B cell (primary cell): ENCODE measurements at regions not wholly inside any gene's neighbourhood (a gene's known extent, or its start where the extent isn't known, plus 50 kb on each side); places are given as distances from the start of the nearest gene placed in this dataset.

ENCODE experiments used
- ATAC-seq: fragments of 200-7000 bp; cut with Tn5 transposase; one replicate; pipeline ENCODE4 v1.10.0; 2021; ENCODE audit warnings: low read depth, mild to moderate bottlenecking, moderate number of reproducible peaks, moderate library complexity
- CTCF ChIA-PET: fragments of 350-600 bp; sonication (Branson Sonifier 250); formaldehyde crosslinking; loops from one replicate; lab custom pipeline; 2021; ENCODE audit warnings: antibody characterized with exemption, inconsistent platforms; lab: Charles Lee
- POLR2A ChIA-PET: fragments of 350-600 bp; sonication (Branson Sonifier 250); formaldehyde crosslinking; loops from one replicate; lab custom pipeline; 2021; ENCODE audit warnings: antibody characterized with exemption; lab: Charles Lee
- DNase-seq: peaks from one replicate; pipeline ENCODE4 v3.0.0; 2013
- H2AFZ ChIP-seq: 2 replicates; pipeline ENCODE4 v1.6.1; 2012; ENCODE audit warnings: mild to moderate bottlenecking, low read depth, low read length; ENCODE audit not compliant: insufficient read depth, poor library complexity, severe bottlenecking
- H3K27ac ChIP-seq, 2 donors: 1 replicate in 1 of 2; 2 replicates in 1 of 2; pipeline ENCODE4 v1.5.1; 2012 to 2013; ENCODE audit warnings: low read length in 2 of 2, mild to moderate bottlenecking in 2 of 2, moderate library complexity in 1 of 2
- H3K27me3 ChIP-seq, 4 experiments: fragments of 200-600 bp in 1 of 4; sonication (generic) in 1 of 4; replicated peaks in 1 of 4; 1 replicate in 2 of 4; 2 replicates in 2 of 4; pipeline versions ENCODE4 v1.6.1 to v1.7.0; 2013 to 2016; ENCODE audit warnings: low read length in 3 of 4, mild to moderate bottlenecking in 2 of 4, mixed read lengths in 1 of 4, moderate library complexity in 1 of 4; ENCODE audit not compliant: insufficient read depth in 4 of 4, control insufficient read depth in 3 of 4; ENCODE audit errors: control extremely low read depth in 1 of 4
- H3K36me3 ChIP-seq, 2 experiments: replicated peaks in 1 of 2; 1 replicate in 1 of 2; 2 replicates in 1 of 2; pipeline versions ENCODE4 v1.6.1 to v1.7.1; 2013; ENCODE audit warnings: low read length in 1 of 2; ENCODE audit not compliant: insufficient read depth in 2 of 2, control insufficient read depth in 1 of 2; ENCODE audit errors: control extremely low read depth in 1 of 2, extremely low read depth in 1 of 2
- H3K4me1 ChIP-seq, 2 donors: fragments of 200-600 bp in 1 of 2; sonication (generic) in 1 of 2; 1 replicate in 1 of 2; 2 replicates in 1 of 2; pipeline versions ENCODE4 v1.5.1 to v1.6.1; 2013 to 2017; ENCODE audit warnings: low read length in 2 of 2; ENCODE audit not compliant: control insufficient read depth in 2 of 2, insufficient read depth in 2 of 2
- H3K4me2 ChIP-seq: replicated peaks from 2 replicates; pipeline ENCODE3; 2012; ENCODE audit warnings: mild to moderate bottlenecking, low read depth, low read length; ENCODE audit not compliant: poor library complexity, severe bottlenecking
- H3K4me3 ChIP-seq, 5 experiments: fragments of 200-600 bp in 1 of 5; sonication (generic) in 1 of 5; 1 replicate in 3 of 5; 2 replicates in 2 of 5; pipeline versions ENCODE4 v1.5.1 to v1.7.0; 2011 to 2016; ENCODE audit warnings: low read length in 4 of 5, mild to moderate bottlenecking in 4 of 5, low read depth in 2 of 5, control low read depth in 1 of 5, moderate library complexity in 1 of 5; ENCODE audit not compliant: insufficient read depth in 1 of 5; ENCODE audit errors: control extremely low read depth in 1 of 5, extremely low read depth in 1 of 5
- H3K79me2 ChIP-seq: fragments of 200-600 bp; sonication (generic); one replicate; pipeline ENCODE4 v1.6.0; 2016; ENCODE audit warnings: low read length; ENCODE audit not compliant: control insufficient read depth, insufficient read depth
- H3K9ac ChIP-seq: fragments of 200-600 bp; sonication (generic); 2 replicates; pipeline ENCODE4 v1.6.1; 2017; ENCODE audit warnings: mild to moderate bottlenecking, low read length, moderate library complexity
- H3K9me3 ChIP-seq, 3 donors: one replicate each; pipeline versions ENCODE4 v1.6.1 to v1.7.1; 2013; ENCODE audit warnings: low read length in 2 of 3; ENCODE audit not compliant: control insufficient read depth in 2 of 3, insufficient read depth in 1 of 3; ENCODE audit errors: control extremely low read depth in 1 of 3
- H4K20me1 ChIP-seq: 2 replicates; pipeline ENCODE4 v1.6.0; 2012; ENCODE audit warnings: mild to moderate bottlenecking, low read length; ENCODE audit not compliant: insufficient read depth, control insufficient read depth, poor library complexity, severe bottlenecking
- H3K27ac Mint-ChIP-seq: one replicate; pipeline ENCODE4 v1.8.0; 2021; ENCODE audit warnings: mixed read lengths
- H3K27me3 Mint-ChIP-seq: one replicate; pipeline ENCODE4 v1.8.0; 2021; ENCODE audit warnings: mixed read lengths
- H3K4me1 Mint-ChIP-seq: one replicate; pipeline ENCODE4 v1.8.0; 2021; ENCODE audit warnings: mixed read lengths
- H3K4me3 Mint-ChIP-seq: one replicate; pipeline ENCODE4 v1.8.0; 2021; ENCODE audit warnings: mixed read lengths
- H3K9me3 Mint-ChIP-seq: one replicate; pipeline ENCODE4 v1.8.0; 2022; ENCODE audit warnings: mixed read lengths; ENCODE audit not compliant: insufficient read depth
- CTCF ChIP-seq: fragments of 200-600 bp; IDR thresholded peaks from one replicate; pipeline ENCODE4 v1.8.0; 2022; ENCODE audit warnings: antibody characterized with exemption, mild to moderate bottlenecking
- EZH2 ChIP-seq: IDR thresholded peaks from 2 replicates; pipeline ENCODE4 v1.6.1; 2012; ENCODE audit warnings: borderline replicate concordance, low read depth, mild to moderate bottlenecking, moderate library complexity, low read length; ENCODE audit not compliant: insufficient read depth, poor library complexity, severe bottlenecking
- intact Hi-C: fragments of 100-400 bp; cut with micrococcal nuclease; formaldehyde crosslinking; loops from one replicate; pipeline ENCODE4 v1.10.0; 2022

- Histone ChIP-seq H3K4me1 (no peaks in the 10 kb centered on the region), H3K4me3 (no peak overlapping the region), H3K27ac (no peak overlapping the region), H2AFZ (no peak overlapping the region), H3K9ac (no peak overlapping the region), H3K4me2 (no peak overlapping the region), H3K27me3 (peaks cover 0 to 6% (median 4%) of the 10 kb centered on the region in 4 experiments), H3K79me2 (no peaks in the 10 kb centered on the region), H4K20me1 (no peaks in the 10 kb centered on the region), H3K36me3 (no peaks in the 10 kb centered on the region), H3K9me3 (no peaks in the 10 kb centered on the region)
- ATAC-seq (no peak), DNase-seq (no peak)
- Mint-ChIP-seq H3K27ac (no peak overlapping the region), H3K9me3 (no peaks in the 10 kb centered on the region), H3K4me3 (no peak overlapping the region), H3K27me3 (peaks cover 34% of the 10 kb centered on the region), H3K4me1 (no peaks in the 10 kb centered on the region)
- no peak for TF ChIP-seq CTCF
- no peak for TF ChIP-seq EZH2
- ChIA-PET CTCF (no interaction called here), POLR2A (no interaction called here)
- intact Hi-C loops = no loop called here
Observed at GRCh38 chr18:51438797-51439350, 241.4 kb upstream of the MEX3C start.

- no peaks in the 10 kb centered on the region for H3K79me2 ChIP-seq
- no peaks in the 10 kb centered on the region for H3K4me1 Mint-ChIP-seq
- no peak overlapping the region for H3K4me3 ChIP-seq
- peaks cover 0 to 6% (median 4%) of the 10 kb centered on the region in 4 experiments for H3K27me3 ChIP-seq
- CTCF ChIA-PET = no interaction called here
- intact Hi-C loops = no loop called here
- H2AFZ ChIP-seq = no peak overlapping the region
- POLR2A ChIA-PET = no interaction called here
- H3K36me3 ChIP-seq = no peaks in the 10 kb centered on the region
- H3K4me2 ChIP-seq = no peak overlapping the region
- no peak overlapping the region for H3K27ac Mint-ChIP-seq
- no peak overlapping the region for H3K4me3 Mint-ChIP-seq
- DNase-seq (no peak), ATAC-seq (no peak)
- H3K27ac ChIP-seq = no peak overlapping the region
- TF ChIP-seq CTCF (no peak), EZH2 (no peak)
- H3K9me3 ChIP-seq = no peaks in the 10 kb centered on the region
- no peaks in the 10 kb centered on the region for H3K4me1 ChIP-seq
- H3K9me3 Mint-ChIP-seq = no peaks in the 10 kb centered on the region
- H3K27me3 Mint-ChIP-seq = peaks cover 35% of the 10 kb centered on the region
- no peaks in the 10 kb centered on the region for H4K20me1 ChIP-seq
- H3K9ac ChIP-seq = no peak overlapping the region
Observed at GRCh38 chr18:51442012-51442411, 244.5 kb upstream of the MEX3C start.
